HG03103 (cell line): ENCODE measurements at regions not wholly inside any gene's neighbourhood (a gene's known extent, or its start where the extent isn't known, plus 50 kb on each side); places are given as distances from the start of the nearest gene placed in this dataset.
"Not testable (repeated sequence)": the region's sequence is repeated elsewhere in the genome, so short reads cannot be mapped to it uniquely, and the experiment has no call there.

Source experiments
- ATAC-seq: cut with Tn5 transposase; IDR thresholded peaks from one replicate; pipeline ENCODE4 v1.9.1; 2021; ENCODE audit warnings: low read depth; ENCODE audit not compliant: unreplicated experiment

DNA sequence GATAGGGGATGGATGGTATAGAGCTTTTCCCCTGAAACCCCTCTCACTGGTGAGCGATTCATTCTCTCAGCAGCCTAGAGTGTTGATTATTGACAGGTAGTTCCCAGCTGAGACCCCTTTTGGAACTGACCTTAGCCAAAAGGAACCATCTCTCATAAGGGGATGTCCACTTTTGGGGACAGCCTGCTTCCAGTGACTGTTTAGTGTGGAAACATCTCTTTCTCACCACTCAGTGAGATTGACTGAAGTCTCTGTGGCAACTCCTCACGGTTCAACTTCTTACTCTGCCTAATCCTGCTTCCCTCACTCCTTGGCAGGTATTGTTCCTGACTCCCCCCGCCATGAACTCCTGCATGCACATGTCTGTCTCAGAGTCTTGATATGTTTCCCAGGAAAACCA, 529.2 kb upstream of the ATP2B1 start:
- no peak for ATAC-seq

DNA sequence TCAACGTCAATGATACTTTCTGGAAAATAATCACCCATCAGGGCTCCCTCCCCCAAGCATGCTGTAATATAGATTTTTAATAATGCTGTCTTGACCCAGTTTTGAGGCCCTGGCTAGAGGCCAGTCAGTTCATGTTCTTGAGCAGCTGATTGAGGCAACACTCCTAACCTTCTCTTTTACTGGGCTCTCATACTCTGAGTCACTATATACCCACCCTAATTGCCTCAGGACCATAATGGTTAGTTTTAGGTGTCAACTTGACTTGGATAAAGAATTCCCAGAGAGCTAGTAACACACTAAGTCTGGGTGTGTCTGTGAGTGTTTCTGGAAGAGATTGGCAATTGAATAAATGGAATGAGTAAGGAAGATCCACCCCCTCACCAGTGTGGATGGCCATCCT, 527.0 kb upstream of the ATP2B1 start:
- ATAC-seq: no peak

DNA sequence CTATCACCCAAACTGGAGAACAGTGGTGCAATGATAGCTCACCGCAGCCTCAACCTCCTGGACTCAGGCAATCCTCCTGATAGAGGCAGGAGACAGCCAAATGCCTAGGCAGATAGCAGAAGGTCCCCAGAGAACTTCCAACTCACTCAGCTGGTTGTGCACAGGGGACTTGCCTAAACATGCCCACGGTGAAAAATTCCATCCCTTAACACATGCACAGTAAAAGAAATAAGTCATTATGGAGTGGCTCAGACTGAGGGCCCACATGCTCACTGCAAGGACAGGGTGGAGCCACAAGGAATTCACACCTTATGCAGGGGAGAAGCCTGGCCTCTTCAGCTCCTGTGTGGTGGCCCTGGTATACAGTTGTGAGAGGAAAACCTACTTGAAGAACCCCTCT, 525.8 kb upstream of the ATP2B1 start:
- ATAC-seq: no peak

DNA sequence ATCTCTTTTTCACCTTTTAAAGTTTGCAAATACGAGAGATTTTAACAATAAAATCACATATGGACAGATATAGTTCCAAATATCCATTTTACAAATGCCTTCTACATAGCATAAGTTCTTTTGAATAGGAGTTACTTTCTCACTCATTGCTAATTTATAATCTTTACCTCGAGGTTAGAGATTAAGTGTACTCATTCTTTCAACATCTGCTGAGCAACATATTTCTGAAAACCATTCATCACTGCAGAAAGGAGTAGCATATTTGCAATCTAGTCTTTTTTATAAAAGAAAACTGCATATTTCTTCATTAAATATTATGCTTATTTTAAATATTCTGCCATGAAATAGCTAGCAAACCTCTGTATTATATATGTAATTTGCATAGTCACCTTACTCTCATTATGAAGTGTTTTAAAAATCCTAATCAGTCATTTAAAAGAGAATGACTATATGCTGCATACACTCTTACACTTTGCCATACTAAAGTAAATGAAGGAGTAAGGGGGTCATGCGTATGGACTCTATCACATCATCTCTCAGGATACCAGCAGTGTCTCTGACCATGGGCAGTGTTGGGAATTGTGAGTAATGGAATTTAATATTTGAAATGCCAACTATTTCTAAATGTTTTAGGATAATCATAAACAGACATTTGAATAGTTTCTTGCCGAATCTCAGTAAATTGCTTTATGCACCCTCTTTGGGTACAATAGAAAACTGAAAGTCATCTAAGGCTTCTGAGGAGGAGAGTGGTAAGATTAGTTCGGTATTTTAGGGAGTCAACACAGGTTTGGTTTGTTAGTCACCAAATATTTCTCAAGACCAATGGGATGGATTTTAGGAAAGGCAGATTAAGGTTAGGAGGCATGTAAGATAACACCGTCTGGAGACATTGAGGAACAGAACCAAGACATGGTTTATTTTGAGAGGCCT, 524.8 kb upstream of the ATP2B1 start:
- no peak for ATAC-seq

DNA sequence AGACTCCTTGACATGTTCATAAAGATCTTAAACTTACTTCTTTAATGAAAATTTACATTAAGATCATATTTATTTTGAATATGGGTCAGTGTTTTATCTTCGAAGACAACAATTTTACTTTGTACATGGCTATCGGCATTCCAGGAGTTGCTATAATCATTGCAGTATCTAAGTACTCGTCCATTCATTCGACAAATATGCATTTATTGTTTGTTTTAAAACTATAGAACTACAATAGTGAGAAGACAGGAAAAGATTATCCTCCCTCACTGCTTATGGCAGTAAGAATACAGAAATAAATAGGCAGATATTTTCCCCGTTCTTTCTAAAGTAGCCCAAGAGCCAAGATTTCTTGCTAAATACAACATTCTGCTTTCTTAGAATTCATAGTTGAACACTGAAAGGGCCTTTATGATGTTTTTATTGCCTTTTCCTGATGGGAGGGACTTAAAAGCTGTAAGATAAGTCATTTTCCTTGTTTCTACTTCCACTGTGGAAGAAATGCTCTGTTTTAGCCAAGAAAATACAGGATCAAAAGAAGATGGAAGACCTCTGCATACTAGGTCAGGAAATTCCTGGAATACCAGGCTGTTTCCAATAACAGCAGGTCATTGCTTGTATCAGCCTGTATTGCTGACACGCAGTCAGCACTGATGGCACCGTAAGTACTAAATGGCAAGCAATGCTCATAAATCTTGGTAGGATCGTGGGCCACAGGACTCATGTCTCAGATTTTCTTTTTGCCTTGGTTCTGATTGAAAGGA, 521.0 kb upstream of the ATP2B1 start:
- no peak for ATAC-seq

DNA sequence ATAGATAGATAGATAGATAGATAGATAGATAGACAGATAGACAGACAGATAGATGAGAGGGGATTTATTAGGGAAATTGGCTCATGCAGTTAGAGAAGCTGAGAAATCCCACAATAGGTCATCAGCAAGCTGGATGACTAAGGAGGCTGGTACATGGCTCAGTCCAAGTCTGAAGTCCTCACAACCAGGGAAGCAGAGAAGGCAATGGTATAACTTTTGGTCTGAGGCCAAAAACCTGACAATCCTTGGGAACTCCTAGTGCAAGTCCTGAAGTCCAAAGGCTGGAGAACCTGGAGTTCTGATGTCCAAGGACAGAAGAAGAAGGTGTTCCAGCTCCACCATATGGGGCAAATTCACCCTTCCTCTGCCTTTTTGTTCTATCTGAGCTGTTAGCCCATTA, 517.6 kb upstream of the ATP2B1 start:
- ATAC-seq: no peak

DNA sequence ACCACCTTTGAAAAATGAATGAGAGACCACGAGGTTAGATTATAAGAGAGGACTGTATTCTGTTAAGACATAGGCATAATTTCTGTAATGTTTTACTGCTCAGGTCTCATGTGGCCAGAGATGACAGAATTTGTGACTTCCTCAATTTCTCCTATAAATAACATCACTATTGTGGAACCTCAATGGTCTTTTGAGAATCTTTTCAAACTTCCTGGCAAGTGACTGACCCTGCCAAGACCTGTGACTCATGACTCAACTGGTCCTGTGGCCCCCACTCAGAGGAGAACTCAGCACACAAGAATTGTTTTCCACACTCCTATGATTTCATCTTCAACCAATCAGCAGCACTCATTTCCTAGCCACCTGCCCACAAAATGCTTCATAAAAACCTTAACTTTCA, 508.2 kb upstream of the ATP2B1 start:
- no peak for ATAC-seq

DNA sequence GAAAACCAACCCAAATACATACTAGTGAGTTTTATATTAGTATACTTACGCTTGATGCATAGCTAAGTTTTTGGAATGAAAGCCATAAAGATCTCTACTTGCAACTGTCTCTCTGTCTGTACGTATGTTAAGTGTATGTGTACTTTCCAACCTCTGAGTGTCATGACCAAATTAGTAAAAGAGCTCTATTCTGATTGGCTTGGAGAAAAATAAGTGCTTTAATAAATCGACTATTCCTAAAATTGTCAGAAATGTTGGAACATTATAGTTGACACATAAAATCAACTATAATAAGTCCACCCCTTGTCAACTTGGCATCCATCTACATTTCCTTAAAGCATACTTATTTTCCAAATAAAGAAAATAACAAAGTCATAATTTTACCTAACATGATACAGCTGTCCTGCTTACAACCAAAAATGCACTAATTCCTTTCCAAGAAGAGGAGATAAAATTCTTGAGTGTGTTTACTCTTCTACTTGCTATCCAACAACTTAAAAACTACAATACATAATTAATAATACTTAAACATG, 507.4 kb upstream of the ATP2B1 start:
- ATAC-seq: no peak

DNA sequence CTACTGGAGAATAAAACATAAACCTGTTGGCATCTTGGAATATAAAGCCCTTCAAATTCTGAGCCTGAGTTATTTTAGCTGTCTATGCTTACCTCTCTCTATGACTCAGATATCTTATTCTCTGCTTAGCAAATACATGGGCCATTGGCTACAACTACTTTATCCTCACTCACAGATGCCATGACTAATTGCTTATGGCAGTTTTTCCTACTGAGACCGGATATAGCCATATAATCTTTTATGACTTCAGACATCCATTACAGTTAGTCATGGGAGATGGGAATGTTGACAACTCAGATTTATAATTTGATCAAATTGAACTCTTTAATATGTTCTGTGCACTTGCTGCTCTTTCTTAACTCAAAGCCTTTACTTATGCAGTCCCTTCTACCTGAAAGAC, 502.4 kb upstream of the ATP2B1 start:
- no peak for ATAC-seq

DNA sequence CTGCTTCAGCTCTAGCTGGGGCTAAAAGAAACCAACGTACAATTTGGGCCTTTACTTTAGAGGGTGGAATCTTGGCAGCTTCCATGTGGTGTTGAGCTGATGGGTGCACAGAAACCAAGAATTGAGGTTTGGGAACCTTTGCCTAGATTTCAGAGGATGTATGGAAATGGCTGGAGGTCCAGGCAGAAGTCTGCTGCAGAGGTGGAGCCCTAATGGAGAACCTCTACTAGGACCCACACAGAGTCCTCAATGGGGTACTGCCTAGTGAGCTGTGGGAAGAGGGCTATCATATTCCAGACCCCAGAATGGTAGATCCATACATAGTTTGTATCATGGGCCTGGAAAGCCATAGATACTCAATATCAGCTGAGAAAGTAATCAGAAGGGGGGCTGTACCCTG, 500.4 kb upstream of the ATP2B1 start:
- ATAC-seq: no peak

DNA sequence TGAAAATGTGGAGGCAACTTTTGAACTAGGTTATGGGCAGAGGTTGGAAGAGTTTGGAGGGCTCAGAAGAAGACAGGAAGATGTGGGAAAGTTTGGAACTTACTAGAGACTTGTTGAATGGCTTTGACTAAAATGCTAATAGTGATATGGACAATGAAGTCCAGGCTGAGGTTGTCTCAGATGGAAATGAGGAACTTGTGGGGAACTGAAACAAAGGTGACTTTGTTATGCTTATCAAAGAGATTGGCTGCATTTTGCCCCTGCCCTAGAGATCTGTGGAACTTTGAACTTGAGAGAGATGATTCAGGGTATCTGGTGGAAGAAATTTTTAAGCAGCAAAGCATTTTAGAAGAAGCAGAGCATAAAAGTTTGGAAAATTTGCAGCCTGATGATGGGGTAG, 499.7 kb upstream of the ATP2B1 start:
- not testable (repeated sequence) for ATAC-seq

DNA sequence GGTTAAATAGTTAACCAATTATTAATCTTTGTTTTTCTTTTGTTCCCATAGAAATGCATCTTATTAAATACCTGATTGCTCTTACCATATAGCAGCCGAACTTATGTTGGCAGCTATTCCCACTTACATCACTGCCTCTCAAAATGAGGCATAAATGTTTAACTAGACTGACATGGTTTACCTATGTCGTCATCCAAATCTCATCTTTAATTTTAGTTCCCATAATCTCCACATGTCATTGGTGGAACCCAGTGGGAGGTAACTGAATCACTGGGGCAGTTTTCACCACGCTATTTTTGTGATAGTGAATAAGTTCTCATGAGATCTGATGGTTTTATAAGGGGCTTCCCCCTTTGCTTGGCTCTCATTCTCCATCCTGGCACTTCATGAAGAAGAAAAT, 499.2 kb upstream of the ATP2B1 start:
- no peak for ATAC-seq

DNA sequence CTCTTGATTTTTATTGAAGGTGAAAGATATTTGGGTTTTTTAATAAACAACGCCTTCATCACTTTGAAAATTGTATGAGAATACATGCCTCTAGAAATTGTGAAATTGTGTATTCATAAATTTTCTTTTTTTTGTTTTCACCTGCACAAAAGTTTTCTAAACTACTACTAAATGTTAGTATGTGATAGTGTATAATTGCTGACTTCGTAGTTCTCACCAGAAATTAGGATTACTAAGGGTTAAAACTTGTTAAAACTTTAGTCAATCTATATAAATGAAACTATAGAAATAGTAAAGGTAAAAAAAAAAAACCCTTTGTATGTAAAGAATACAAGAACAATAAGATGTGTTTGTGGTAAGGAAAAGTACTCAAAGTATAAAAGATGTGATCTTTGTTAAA, 496.5 kb upstream of the ATP2B1 start:
- no peak for ATAC-seq

DNA sequence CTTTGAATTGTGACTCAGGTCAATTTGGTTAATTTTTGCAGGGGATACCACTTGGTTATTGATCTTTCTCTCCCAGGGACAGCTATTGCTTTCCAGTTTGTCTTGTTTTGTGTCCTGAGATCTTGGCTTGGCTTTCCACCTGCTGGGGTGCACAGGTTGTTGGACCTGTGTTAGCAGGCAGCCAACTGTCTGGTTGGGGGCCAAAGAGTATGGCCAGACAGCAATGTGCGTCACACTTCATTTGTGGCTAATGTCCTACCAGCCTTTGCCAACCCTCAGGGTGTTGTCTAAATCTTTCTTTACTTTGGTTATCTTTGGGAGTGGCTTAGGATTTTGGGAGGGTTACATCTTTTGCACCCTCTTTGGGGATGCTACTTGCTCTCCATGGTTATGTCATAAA, 494.9 kb upstream of the ATP2B1 start:
- ATAC-seq: no peak

DNA sequence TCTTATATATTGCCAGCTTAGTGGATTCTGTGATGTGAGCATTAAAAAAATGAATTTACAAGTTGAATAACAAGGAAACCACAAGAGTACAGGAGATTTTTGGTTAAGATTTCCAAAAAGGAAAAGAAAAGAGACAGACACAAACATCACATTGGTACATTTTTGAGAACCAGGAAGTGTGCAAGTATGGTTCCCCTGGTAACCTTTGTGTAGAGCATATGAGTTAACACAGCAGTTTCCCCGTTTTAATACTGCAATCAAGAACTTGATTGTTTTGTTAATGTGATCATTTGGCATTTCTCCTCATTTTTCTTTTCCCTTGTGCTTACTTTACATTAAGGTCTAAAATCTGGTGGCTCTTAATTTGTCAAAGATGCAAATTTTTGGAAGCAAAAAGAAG, 490.4 kb upstream of the ATP2B1 start:
- no peak for ATAC-seq

DNA sequence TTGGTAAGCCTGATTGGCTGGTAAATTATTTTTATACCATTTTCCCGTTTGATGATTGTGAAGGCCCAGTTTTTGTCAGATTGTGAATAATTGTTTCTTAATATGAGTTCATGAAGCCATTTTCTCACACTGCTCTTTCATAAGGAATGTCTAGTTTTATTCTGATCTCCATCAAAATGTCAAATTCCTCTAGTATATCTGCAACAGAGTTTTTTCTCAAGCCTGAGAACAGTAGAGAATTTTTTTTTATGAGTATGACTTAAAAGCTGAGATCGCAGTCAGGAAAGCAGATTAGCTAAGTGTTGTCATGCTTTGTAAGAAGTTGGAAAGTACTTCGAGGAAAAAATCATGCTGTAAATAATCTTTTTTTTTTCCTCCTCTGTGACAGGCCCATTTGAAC, 484.9 kb upstream of the ATP2B1 start:
- ATAC-seq: no peak

DNA sequence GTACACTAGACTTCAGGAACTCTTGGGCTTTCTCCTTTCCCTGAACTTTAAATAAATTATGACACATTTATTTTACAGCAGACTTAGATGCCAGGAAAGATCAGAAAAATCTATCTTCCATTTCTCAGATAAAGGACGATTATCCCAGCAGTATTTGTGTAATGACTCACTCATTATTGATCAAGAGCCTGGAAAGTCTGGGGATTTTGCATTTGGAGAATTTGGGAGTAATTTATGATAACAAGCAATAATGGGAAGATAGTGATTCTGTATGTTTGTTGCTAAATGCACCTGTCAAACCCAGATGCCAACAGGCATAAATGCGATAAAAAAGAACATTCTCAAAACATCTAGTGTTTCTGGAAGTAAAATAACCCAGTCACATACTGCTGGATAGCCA, 480.2 kb upstream of the ATP2B1 start:
- no peak for ATAC-seq

DNA sequence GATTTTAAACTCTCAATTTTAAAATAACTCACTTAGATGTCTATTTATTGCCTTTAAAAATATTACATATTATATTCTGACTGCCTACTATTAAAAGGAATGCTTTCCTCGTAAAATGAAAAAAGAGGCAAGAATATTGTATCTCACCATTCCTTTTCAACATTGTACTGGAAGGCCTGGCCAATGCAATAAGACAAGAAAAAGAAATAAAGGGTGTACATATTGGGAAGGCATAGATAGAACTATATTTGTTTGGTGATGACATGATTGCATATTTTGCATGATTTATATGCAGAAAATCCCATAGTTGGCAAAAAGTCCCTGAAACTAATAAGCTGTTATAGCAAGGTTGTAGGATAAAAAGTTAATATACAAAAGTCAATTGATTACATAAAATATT, 474.6 kb upstream of the ATP2B1 start:
- ATAC-seq: no peak

DNA sequence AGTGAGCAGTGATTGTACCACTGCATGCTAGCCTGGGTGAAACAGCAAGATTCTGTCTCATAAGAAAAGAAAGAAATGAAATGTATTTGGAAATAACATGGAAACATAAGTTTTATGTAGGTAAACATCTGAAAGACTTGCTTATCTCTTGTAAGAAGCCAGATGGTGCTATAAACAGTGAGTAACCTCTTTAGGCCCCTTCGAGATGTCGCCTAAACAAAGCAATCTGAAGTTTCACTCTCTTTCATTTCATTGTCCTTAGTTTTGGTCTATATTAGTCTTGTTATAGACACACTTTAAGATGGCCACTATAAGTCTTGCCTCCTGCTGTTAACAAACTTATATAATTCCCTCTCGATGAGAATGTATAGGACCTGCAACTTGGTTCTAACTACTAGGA, 472.6 kb upstream of the ATP2B1 start:
- ATAC-seq: no peak

DNA sequence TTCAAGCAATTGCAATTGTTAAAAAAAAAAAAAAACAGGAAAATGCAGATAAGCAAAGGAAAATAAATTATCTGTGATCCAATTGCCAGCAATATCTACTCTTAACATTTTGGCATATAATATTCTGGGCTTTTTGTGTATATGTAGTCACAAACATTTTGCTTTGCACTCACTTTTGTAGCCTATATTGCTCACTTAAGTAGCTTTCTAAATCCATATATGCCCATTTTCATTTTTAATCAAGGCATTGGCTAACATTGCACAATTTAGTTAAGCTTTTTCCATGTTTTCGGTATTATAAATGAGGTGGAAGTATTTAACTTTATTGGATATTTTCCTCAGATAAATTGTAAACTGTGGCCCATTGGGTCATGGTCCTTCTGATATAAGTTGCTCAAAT, 466.3 kb upstream of the ATP2B1 start:
- ATAC-seq: no peak

DNA sequence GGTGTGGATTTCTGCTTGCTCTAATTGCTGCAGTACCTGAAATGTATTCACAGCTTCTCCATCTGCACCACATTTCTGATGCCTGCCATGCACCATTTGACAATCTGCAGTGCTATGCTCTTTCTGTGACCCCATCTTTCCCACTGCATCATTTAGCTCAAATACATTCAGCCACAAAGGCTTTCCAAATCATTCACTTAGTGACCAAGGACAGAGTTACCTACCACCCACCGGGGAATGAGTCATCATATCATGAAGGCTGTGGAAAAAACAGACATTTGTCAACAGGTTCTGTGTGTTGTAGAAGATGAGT, 465.5 kb upstream of the ATP2B1 start:
- ATAC-seq: no peak
